ENCODE measurements at regions not wholly inside any gene's neighbourhood (a gene's known extent, or its start where the extent isn't known, plus 50 kb on each side); places are given as distances from the start of the nearest gene placed in this dataset.

GRCh38 chr11:90438069-90438468, 215.2 kb upstream of the CHORDC1 start:
- TF ChIP-seq REST (IDR thresholded peaks at IDR 0.05; ENCODE audit: insufficient read depth in 1 of 2, low read depth in 2 of 2, low read length in 2 of 2) (no peak), POLR2AphosphoS5 (IDR thresholded peaks at IDR 0.05; ENCODE audit: low read depth, low read length) (no peak), TAF1 (IDR thresholded peaks at IDR 0.05; ENCODE audit: borderline replicate concordance, insufficient read depth, low read length) (no peak), SIN3A (IDR thresholded peaks at IDR 0.05; ENCODE audit: borderline replicate concordance, insufficient read depth, low read length) (no peak)
